ENCODE measurements at regions not wholly inside any gene's neighbourhood (a gene's known extent, or its start where the extent isn't known, plus 50 kb on each side); places are given as distances from the start of the nearest gene placed in this dataset.

GRCh38 chr2:128590309-128591021, 271.8 kb upstream of the HS6ST1 start:
- no peak for TF ChIP-seq POLR2AphosphoS5 (IDR thresholded peaks at IDR 0.05; ENCODE audit: insufficient read depth, low read depth, low read length)
- TF ChIP-seq POLR2A (IDR thresholded peaks at IDR 0.05; ENCODE audit: low read depth, low read length) = no peak
- no peak for TF ChIP-seq EZH2 (IDR thresholded peaks at IDR 0.05; ENCODE audit: borderline replicate concordance, low read depth, low read length, severe bottlenecking)
- no peak for TF ChIP-seq CTCF (IDR thresholded peaks at IDR 0.05; ENCODE audit: extremely low read depth in 1 of 2, insufficient read depth in 1 of 2, low read depth in 1 of 2, low read length in 2 of 2)
